ENCODE measurements at regions not wholly inside any gene's neighbourhood (a gene's known extent, or its start where the extent isn't known, plus 50 kb on each side); places are given as distances from the start of the nearest gene placed in this dataset.
"Not testable (repeated sequence)": the region's sequence is repeated elsewhere in the genome, so short reads cannot be mapped to it uniquely, and the experiment has no call there.

GRCh38 chr5:109630093-109630492 is 59.6 kb upstream of the MAN2A1 start:
- no peak for DNase-seq (ENCODE audit: low read depth)

GRCh38 chr5:109628591-109628990 is 61.1 kb upstream of the MAN2A1 start:
- no peak for DNase-seq (ENCODE audit: low read depth)

GRCh38 chr5:109621266-109621665 is 68.5 kb upstream of the MAN2A1 start:
- not testable (repeated sequence) for DNase-seq (ENCODE audit: low read depth)

- no peak for DNase-seq (ENCODE audit: low read depth)
These were observed 69.1 kb upstream of the MAN2A1 start for GRCh38 chr5:109620651-109621050.

GRCh38 chr5:109619606-109620005 is 70.1 kb upstream of the MAN2A1 start:
- DNase-seq (ENCODE audit: low read depth), result no peak

- DNase-seq (ENCODE audit: low read depth), result peak; percentile 4
These were observed 70.7 kb upstream of the MAN2A1 start for GRCh38 chr5:109619021-109619460.

GRCh38 chr5:109614981-109615380 is 74.7 kb upstream of the MAN2A1 start:
- no peak for DNase-seq (ENCODE audit: low read depth)

- no peak for DNase-seq (ENCODE audit: low read depth)
These were observed 75.4 kb upstream of the MAN2A1 start for GRCh38 chr5:109614301-109614700.

GRCh38 chr5:109612278-109612905 is 77.3 kb upstream of the MAN2A1 start:
- DNase-seq (ENCODE audit: low read depth), result no peak

- no peak for DNase-seq (ENCODE audit: low read depth)
These were observed 78.2 kb upstream of the MAN2A1 start for GRCh38 chr5:109611505-109611904.

- DNase-seq (ENCODE audit: low read depth), result no peak
These were observed 78.7 kb upstream of the MAN2A1 start for GRCh38 chr5:109611061-109611460.

- no peak for DNase-seq (ENCODE audit: low read depth)
These were observed 79.1 kb upstream of the MAN2A1 start for GRCh38 chr5:109610581-109610980.

- no peak for DNase-seq (ENCODE audit: low read depth)
These were observed 84.5 kb upstream of the MAN2A1 start for GRCh38 chr5:109605207-109605730.

GRCh38 chr5:109604758-109605157 is 85.0 kb upstream of the MAN2A1 start:
- no peak for DNase-seq (ENCODE audit: low read depth)

GRCh38 chr5:109601736-109602135 is 88.0 kb upstream of the MAN2A1 start:
- no peak for DNase-seq (ENCODE audit: low read depth)

- DNase-seq (ENCODE audit: low read depth), result no peak
These were observed 91.8 kb upstream of the MAN2A1 start for GRCh38 chr5:109597893-109598292.

- no peak for DNase-seq (ENCODE audit: low read depth)
These were observed 95.5 kb upstream of the MAN2A1 start for GRCh38 chr5:109594217-109594616.

GRCh38 chr5:109590799-109591198 is 98.9 kb upstream of the MAN2A1 start:
- DNase-seq (ENCODE audit: low read depth), result no peak

GRCh38 chr5:109589986-109590385 is 99.7 kb upstream of the MAN2A1 start:
- peak; percentile 10 for DNase-seq (ENCODE audit: low read depth)

GRCh38 chr5:109589239-109589638 is 100.5 kb upstream of the MAN2A1 start:
- no peak for DNase-seq (ENCODE audit: low read depth)

- no peak for DNase-seq (ENCODE audit: low read depth)
These were observed 101.3 kb upstream of the MAN2A1 start for GRCh38 chr5:109588281-109589035.

- DNase-seq (ENCODE audit: low read depth), result peak; percentile 76
These were observed 104.6 kb upstream of the MAN2A1 start for GRCh38 chr5:109584986-109585599.
